HG02884 (cell line): ENCODE measurements at regions not wholly inside any gene's neighbourhood (a gene's known extent, or its start where the extent isn't known, plus 50 kb on each side); places are given as distances from the start of the nearest gene placed in this dataset.

Experiments
- ATAC-seq: cut with Tn5 transposase; IDR thresholded peaks from one replicate; pipeline ENCODE4 v1.9.1; 2021; ENCODE audit warnings: mild to moderate bottlenecking, moderate library complexity; ENCODE audit not compliant: unreplicated experiment

DNA sequence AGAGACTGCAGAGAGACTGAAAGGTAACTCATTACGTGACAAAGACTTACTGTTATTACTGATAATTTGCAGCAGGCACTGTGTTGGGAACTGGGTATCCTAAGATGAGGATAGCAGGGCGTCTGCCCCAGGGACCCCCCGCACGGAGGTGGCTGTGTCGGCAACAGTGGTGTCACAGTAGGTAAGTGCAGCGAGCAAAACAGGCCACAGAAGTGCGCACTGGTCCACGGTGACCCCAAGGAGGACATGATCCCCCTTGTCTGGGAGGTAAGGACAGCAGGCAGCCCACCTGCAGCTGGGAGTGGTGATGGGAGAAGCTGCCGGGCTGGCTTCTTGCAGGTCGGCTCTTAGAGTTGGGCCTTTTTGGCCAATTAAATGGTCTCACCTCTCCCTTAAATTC lies 82.9 kb downstream of the FAM43A start:
- ATAC-seq = no peak

- peak; percentile 97 for ATAC-seq
Observed at GRCh38 chr3:194769020-194769643, 83.4 kb downstream of the FAM43A start.

- no peak for ATAC-seq
Observed at GRCh38 chr3:194772241-194773000, 86.7 kb downstream of the FAM43A start.

- no peak for ATAC-seq
Observed at GRCh38 chr3:194773216-194773615, 87.5 kb downstream of the FAM43A start.

GRCh38 chr3:194773771-194774455 lies 88.2 kb downstream of the FAM43A start:
- ATAC-seq = no peak

DNA sequence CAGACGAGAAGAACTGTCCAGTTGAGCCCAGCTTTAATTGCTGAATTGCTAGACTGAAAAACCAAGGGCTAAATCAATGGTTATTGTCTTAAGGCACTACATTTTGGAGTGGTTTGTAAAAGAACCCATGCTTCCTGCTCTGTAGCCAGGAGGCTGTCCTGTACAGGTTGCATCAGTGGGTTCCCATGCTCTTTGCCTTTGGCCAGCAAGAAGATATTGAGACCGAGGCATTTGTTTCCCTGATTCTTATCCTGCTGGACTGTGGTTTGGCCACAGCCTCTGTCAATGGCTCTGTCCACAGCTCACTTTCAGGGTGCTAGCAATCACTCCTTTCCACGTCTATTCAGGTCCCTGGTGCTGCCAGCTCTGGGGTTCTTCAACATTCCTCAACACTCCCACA lies 89.6 kb downstream of the FAM43A start:
- no peak for ATAC-seq

- no peak for ATAC-seq
Observed at GRCh38 chr3:194775731-194776130, 90.0 kb downstream of the FAM43A start.

DNA sequence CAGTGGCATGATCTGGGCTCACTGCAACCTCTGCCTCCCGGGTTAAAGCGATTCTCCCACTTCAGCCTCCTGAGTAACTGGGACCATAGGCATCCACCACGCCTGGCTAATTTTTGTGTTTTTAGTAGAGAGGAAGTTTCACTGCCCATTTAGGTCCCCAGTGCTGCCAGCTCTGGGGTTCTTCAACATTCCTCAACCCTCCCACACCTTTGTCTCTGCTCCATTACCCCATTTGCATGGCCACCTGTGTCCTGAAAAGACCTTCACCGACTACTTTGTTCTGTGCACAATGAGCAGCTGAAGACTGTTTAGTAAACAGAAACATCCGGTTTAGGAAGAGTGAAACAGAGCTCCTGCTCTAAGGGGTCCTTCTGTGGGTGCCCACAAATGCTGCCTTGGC lies 92.0 kb downstream of the FAM43A start:
- no peak for ATAC-seq

- ATAC-seq = no peak
Observed at GRCh38 chr3:194779729-194780224, 94.1 kb downstream of the FAM43A start.

DNA sequence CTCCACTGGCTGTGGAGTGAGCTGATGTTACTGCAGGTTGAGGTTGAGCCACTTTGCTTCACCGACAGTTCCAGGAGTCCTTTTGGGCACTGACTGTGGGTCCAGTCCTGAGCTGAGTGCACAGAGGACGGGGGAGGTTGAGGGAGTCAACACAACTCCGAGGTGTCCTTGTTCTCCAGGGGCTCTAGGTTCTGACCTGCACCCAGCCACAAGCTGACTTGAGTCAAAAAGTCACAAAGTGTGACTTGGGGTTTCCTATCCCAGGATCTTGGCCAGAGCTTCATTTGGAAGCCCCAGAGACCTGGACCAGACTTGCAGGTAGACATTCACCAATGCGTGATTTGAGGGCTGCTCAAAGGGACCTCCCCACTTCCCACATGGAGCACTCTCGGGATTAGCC lies 95.0 kb downstream of the FAM43A start:
- no peak for ATAC-seq

- ATAC-seq = no peak
Observed at GRCh38 chr3:194781617-194782016, 95.9 kb downstream of the FAM43A start.

DNA sequence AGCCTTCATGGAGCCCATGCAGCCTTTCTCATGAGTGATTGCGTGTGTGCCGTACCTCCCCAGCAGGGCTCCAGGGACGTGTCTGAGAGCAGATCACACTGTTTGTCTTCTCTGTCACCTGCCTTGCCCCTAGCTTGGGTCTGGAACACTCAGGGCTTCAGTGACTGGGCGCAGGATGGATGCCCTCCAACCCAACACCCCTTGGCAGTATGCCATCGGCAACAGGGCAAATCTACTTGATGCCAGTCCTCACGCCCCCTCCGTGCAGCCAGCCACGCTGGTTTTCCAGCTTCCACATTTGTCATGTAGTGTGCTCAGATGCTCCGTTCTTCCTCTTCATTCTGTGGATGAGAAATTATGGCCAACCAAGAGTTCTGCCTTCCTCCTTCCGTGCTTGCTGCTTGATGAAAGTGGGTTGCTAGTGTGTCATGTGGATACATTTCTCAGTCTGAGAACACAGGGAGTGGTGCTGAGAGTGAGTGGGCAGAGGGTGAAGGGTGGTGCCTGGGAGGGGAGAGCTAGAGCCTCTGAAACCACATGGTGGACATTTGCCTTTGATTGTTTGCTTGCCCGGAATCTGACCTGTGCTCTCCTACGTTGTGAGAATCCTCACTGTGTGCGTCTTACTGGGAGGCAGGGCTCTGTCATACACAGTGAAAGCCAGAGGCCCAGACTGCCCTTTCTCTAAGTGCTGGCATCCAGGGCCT lies 97.2 kb downstream of the FAM43A start:
- no peak for ATAC-seq

DNA sequence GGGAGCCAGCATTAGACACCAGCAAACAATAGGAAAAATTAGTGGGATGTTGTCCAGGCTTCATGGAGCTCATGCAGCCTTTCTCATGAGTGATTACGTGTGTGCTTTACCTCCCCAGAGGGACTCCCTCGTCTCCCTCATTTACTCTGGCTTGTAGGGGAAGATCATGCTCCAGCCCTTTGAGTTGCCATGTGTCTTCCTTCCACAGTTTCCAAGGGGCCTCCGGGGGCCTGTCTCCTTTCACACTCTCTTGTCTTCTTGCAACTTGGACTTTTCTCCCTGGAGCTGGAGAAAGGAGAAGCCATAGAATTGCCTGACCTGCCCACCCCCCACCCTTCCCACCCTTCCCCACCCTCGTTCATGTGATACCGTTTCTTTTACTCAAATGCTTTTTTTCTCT lies 98.7 kb downstream of the FAM43A start:
- no peak for ATAC-seq

- ATAC-seq = no peak
Observed at GRCh38 chr3:194785315-194785714, 99.6 kb downstream of the FAM43A start.

- ATAC-seq = no peak
Observed at GRCh38 chr3:194787072-194787471, 101.4 kb downstream of the FAM43A start.

- ATAC-seq = no peak
Observed at GRCh38 chr3:194787650-194788049, 102.0 kb downstream of the FAM43A start.

GRCh38 chr3:194792368-194792767 lies 106.7 kb downstream of the FAM43A start:
- no peak for ATAC-seq

- no peak for ATAC-seq
Observed at GRCh38 chr3:194797555-194798250, 112.0 kb downstream of the FAM43A start.

DNA sequence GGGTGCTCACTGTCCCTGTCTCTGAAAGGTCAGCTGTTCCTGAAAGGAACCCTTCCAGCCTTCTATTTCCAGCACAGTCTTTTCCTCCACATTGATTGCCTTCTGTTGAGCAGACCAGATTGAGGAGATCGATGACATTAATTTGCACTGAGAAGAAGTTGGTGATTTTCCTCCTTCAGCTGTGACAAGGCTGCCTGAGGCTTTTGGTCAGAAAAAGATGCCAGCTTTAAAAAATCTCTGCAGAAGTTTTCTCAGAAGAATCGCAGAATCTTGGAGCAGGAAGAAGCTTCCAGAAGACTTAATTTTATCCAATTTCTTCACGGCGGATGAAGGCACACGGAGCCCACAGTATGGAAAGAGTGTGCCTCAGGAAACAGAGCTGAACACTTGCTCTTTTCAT lies 112.8 kb downstream of the FAM43A start:
- no peak for ATAC-seq

DNA sequence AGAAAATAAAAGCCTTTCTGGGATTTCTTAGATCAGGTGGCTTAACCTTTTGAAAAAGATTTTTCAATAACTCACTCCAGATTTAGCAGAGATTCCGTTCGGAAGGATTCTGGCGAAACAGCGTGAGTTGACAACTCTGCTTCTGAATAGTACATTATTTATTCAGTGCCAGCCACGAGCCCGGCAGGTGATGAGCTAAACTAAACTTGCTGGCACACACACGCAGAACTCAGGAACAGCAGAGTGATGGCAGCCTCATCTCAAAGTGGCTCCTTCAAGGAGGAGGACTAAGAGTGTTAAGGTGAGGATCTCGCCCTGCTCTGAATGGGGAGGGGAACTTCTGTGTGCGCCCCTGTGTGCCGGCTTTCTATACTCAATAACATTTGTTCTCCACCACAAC lies 114.3 kb downstream of the FAM43A start:
- ATAC-seq = no peak
